ENCODE measurements at regions not wholly inside any gene's neighbourhood (a gene's known extent, or its start where the extent isn't known, plus 50 kb on each side); places are given as distances from the start of the nearest gene placed in this dataset.

DNA sequence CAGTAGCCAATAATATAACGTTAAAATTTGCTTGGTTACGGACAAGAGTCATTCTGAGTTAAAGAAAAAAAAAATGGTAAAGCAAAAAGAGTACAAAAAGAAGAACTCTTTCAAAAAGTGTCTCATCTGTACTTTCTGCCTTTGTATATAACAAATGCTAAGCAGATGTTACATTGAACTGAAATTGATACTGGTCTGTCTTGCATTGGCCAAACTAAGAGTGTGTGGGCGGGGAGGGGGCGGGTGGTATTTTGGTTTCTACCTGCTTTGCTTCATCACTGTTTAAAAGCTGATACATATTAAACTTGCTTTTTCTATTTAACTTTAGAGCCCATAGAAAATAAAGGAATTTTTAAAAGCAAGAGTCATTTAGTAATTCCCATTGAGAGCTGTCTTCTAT, 215.0 kb upstream of the THBS1 start:
- H3K36me3 ChIP-seq (ENCODE audit: insufficient read depth, low read length): no peaks in the 10 kb centered on the region
- TF ChIP-seq, protein P1, sequence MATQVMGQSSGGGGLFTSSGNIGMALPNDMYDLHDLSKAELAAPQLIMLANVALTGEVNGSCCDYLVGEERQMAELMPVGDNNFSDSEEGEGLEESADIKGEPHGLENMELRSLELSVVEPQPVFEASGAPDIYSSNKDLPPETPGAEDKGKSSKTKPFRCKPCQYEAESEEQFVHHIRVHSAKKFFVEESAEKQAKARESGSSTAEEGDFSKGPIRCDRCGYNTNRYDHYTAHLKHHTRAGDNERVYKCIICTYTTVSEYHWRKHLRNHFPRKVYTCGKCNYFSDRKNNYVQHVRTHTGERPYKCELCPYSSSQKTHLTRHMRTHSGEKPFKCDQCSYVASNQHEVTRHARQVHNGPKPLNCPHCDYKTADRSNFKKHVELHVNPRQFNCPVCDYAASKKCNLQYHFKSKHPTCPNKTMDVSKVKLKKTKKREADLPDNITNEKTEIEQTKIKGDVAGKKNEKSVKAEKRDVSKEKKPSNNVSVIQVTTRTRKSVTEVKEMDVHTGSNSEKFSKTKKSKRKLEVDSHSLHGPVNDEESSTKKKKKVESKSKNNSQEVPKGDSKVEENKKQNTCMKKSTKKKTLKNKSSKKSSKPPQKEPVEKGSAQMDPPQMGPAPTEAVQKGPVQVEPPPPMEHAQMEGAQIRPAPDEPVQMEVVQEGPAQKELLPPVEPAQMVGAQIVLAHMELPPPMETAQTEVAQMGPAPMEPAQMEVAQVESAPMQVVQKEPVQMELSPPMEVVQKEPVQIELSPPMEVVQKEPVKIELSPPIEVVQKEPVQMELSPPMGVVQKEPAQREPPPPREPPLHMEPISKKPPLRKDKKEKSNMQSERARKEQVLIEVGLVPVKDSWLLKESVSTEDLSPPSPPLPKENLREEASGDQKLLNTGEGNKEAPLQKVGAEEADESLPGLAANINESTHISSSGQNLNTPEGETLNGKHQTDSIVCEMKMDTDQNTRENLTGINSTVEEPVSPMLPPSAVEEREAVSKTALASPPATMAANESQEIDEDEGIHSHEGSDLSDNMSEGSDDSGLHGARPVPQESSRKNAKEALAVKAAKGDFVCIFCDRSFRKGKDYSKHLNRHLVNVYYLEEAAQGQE (IDR thresholded peaks at IDR 0.05; ENCODE audit: borderline replicate concordance): no peak
- TF ChIP-seq SMC3 (conservative IDR thresholded peaks at IDR 0.05; ENCODE audit: poor library complexity) (no peak), TAF1 (IDR thresholded peaks at IDR 0.05; ENCODE audit: low read depth) (no peak), MXI1 (conservative IDR thresholded peaks at IDR 0.05; ENCODE audit: poor library complexity, severe bottlenecking) (no peak), RAD21 (conservative IDR thresholded peaks at IDR 0.05) (no peak), EZH2 (IDR thresholded peaks at IDR 0.05; ENCODE audit: borderline replicate concordance, insufficient read depth, low read length, poor library complexity, severe bottlenecking) (no peak), POLR2AphosphoS5 (IDR thresholded peaks at IDR 0.05) (no peak), EP300 (conservative IDR thresholded peaks at IDR 0.05; ENCODE audit: poor library complexity, severe bottlenecking) (no peak)
- TF ChIP-seq, protein P2, sequence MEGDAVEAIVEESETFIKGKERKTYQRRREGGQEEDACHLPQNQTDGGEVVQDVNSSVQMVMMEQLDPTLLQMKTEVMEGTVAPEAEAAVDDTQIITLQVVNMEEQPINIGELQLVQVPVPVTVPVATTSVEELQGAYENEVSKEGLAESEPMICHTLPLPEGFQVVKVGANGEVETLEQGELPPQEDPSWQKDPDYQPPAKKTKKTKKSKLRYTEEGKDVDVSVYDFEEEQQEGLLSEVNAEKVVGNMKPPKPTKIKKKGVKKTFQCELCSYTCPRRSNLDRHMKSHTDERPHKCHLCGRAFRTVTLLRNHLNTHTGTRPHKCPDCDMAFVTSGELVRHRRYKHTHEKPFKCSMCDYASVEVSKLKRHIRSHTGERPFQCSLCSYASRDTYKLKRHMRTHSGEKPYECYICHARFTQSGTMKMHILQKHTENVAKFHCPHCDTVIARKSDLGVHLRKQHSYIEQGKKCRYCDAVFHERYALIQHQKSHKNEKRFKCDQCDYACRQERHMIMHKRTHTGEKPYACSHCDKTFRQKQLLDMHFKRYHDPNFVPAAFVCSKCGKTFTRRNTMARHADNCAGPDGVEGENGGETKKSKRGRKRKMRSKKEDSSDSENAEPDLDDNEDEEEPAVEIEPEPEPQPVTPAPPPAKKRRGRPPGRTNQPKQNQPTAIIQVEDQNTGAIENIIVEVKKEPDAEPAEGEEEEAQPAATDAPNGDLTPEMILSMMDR (IDR thresholded peaks at IDR 0.05; ENCODE audit: poor library complexity, severe bottlenecking): no peak
- no peaks in the 10 kb centered on the region for H4K20me1 ChIP-seq (ENCODE audit: insufficient read depth)

DNA sequence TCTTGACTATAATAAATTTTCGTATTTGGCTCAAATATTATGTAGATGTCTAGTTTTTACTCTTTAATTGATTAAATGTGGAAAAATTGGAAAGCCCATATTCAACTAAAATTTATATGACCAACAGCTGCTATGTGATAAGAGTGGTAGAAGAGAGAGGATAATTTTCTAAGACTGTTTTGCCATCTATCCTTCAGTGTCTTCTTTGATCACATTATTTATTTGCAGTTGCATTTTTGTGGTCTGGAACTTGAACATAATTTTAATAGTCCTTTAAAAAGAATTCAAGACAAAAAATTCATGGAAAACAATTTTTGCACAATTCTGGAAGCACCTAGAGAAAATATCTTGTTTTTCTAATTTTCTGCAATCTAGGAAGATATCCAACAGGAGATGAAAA, 213.3 kb upstream of the THBS1 start:
- H3K9me3 ChIP-seq (ENCODE audit: low read length): no peaks in the 10 kb centered on the region
- H3F3A ChIP-seq (ENCODE audit: insufficient read depth, low read length, poor library complexity, severe bottlenecking): no peaks in the 10 kb centered on the region
- no peaks in the 10 kb centered on the region for H3K9me2 ChIP-seq (ENCODE audit: insufficient read depth, low read length)
- no peak for TF ChIP-seq MXI1 (conservative IDR thresholded peaks at IDR 0.05; ENCODE audit: poor library complexity, severe bottlenecking)
- no peak for TF ChIP-seq EZH2 (IDR thresholded peaks at IDR 0.05; ENCODE audit: borderline replicate concordance, insufficient read depth, low read length, poor library complexity, severe bottlenecking)
- TF ChIP-seq TAF1 (IDR thresholded peaks at IDR 0.05; ENCODE audit: low read depth): no peak
- TF ChIP-seq, protein P2 (IDR thresholded peaks at IDR 0.05; ENCODE audit: poor library complexity, severe bottlenecking): no peak
- TF ChIP-seq RAD21 (conservative IDR thresholded peaks at IDR 0.05): no peak
- TF ChIP-seq POLR2AphosphoS5 (IDR thresholded peaks at IDR 0.05): no peak
- no peak for TF ChIP-seq EP300 (conservative IDR thresholded peaks at IDR 0.05; ENCODE audit: poor library complexity, severe bottlenecking)
- TF ChIP-seq SMC3 (conservative IDR thresholded peaks at IDR 0.05; ENCODE audit: poor library complexity): no peak
- TF ChIP-seq, protein P1 (IDR thresholded peaks at IDR 0.05; ENCODE audit: borderline replicate concordance): no peak
- H3K79me2 ChIP-seq (replicated peaks; ENCODE audit: insufficient read depth, low read length): no peaks in the 10 kb centered on the region
- no peaks in the 10 kb centered on the region for H3K27me3 ChIP-seq (ENCODE audit: insufficient read depth, low read depth, low read length)
- no peak overlapping the region for H3K27ac ChIP-seq (ENCODE audit: low read length)
- H3K4me3 ChIP-seq (ENCODE audit: low read length): no peak overlapping the region
- H3K4me2 ChIP-seq (ENCODE audit: low read length): no peak overlapping the region
- H4K20me1 ChIP-seq (ENCODE audit: insufficient read depth): no peaks in the 10 kb centered on the region
- no peaks in the 10 kb centered on the region for H3K36me3 ChIP-seq (ENCODE audit: insufficient read depth, low read length)
- H2AFZ ChIP-seq (ENCODE audit: low read depth, low read length): no peak overlapping the region
- H3K9ac ChIP-seq (ENCODE audit: low read length): no peak overlapping the region

More for the DNA sequence above, 215.0 kb upstream of the THBS1 start:
- H3K4me3 ChIP-seq (ENCODE audit: low read length): no peak overlapping the region
- no peaks in the 10 kb centered on the region for H3K27me3 ChIP-seq (ENCODE audit: insufficient read depth, low read depth, low read length)
- H3K9me2 ChIP-seq (ENCODE audit: insufficient read depth, low read length): no peaks in the 10 kb centered on the region
- H3K4me2 ChIP-seq (ENCODE audit: low read length): no peak overlapping the region
- H3K79me2 ChIP-seq (replicated peaks; ENCODE audit: insufficient read depth, low read length): no peaks in the 10 kb centered on the region
- no peaks in the 10 kb centered on the region for H3F3A ChIP-seq (ENCODE audit: insufficient read depth, low read length, poor library complexity, severe bottlenecking)
- H3K9ac ChIP-seq (ENCODE audit: low read length): no peak overlapping the region
- no peak overlapping the region for H2AFZ ChIP-seq (ENCODE audit: low read depth, low read length)
- H3K27ac ChIP-seq (ENCODE audit: low read length): no peak overlapping the region
- H3K9me3 ChIP-seq (ENCODE audit: low read length): no peaks in the 10 kb centered on the region
